ENCODE measurements at regions not wholly inside any gene's neighbourhood (a gene's known extent, or its start where the extent isn't known, plus 50 kb on each side); places are given as distances from the start of the nearest gene placed in this dataset.
A peak's percentile ranks its signal among the peaks of the same experiment; 100 is the strongest.

DNA sequence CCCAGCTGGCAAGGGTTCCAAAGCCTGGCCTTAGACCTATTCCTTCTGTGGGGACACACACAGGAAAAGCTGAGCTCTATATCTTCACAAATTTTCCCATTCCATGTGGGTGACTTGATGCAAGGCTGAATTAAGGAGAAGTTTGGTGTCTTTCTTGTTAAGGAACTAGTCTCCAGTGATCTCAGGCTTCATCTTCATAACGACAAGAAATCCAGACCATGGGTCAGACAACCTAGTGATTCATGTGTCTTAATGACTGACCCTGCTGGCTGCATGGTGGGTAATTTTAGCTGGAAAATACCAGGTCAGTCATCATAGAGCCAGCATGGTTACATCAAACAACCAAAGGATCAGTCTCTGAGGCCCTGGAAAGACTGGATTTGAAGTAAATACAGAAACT is 112.7 kb upstream of the SLC4A7 start:
- intact Hi-C loops (cut with DNase I): no loop called here
- no peak for ATAC-seq (ENCODE audit: poor library complexity)
- no peak for DNase-seq

GRCh38 chr3:27596334-27596841 is 112.2 kb upstream of the SLC4A7 start:
- intact Hi-C loops (cut with DNase I): no loop called here
- DNase-seq (no peak), ATAC-seq (ENCODE audit: poor library complexity) (peak; percentile 52)

DNA sequence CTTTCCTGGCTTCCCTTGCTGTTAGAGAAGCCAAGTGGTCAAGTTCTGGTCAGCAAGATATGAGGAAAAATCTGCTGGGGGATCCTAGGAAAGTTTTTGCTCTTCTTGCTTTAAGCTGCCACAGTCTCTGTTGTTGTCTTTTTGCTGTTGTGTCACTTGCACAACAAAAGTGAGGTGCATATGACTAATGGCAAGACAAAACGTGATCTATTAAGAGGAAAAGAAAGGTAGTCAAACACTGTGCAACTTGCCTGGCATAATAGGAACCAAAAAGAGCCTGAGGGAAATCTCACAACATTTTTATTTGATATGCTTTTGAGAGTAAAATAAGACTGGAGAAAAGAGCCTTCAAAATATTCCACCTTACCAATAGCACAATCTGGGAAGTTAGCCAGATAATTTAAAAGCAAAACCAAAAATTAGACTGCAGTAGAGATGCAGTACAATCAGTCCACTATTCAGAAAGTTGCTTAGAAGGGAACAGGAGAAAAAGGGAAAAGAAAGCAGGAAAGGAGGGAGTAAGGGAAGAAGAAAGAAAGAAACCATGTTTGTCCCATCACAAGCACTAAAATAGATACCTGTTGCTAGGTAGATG is 110.0 kb upstream of the SLC4A7 start:
- DNase-seq (no peak), ATAC-seq (ENCODE audit: poor library complexity) (no peak)
- intact Hi-C loops (cut with DNase I): no loop called here

DNA sequence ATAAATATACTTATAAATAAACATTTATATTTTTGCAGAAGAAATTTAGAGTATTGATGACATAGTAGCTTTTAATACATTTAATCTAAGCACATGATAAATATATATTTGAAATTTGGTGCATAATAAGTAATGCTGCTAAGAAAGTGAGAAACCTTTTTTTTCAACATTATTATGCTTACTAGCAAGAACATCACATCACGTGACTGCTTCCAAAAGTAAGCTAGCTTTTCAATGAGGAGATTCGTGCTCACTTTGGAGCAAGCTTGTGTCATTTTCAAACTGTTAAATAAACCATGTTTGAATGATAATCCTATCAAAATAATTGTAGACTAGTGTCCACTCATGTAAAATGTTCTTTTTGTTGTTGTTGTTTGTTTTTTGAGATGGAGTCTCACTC is 109.0 kb upstream of the SLC4A7 start:
- intact Hi-C loops (cut with DNase I): no loop called here
- ATAC-seq (ENCODE audit: poor library complexity) (no peak), DNase-seq (no peak)

DNA sequence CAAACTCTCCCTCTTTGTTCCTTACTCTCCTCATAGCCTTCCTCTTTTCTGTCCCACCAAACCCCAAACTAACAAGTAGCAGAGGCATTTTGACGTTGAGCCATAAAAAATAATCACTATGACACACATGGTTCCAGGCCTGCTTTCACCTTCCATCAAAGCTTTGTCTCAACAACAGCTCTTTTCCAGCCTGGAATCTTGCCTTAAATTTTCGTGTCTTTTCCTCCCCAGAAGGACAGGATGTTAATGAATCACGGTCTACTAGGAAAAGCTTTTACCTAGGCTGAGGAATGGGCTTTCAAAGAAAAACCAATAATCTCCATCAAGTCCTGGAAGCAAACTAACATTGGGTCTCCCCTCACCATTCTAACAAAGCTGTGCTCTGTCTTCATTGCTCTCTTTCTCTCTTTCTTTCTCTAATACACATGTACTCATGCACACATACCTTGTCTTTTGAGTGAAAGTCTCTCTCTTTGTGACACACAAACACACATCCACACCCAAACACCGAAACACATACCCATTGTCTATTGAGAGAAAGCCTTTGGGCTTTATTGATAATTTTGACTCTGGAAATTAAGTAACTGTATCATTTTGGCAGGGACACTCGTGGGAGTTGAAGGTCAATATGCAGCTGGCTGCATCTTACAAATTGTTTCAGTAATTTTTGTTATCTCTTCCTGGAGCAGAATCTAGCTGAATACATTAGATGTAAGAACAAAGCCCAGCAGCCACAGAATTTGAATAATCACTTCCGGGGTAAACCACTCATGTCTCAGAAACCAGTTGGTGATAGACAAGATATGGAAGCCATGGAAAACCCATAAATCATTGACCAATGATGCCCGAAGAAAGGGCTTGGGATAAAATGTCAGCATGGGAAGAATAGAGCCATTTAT is 107.4 kb upstream of the SLC4A7 start:
- no peak for ATAC-seq (ENCODE audit: poor library complexity)

DNA sequence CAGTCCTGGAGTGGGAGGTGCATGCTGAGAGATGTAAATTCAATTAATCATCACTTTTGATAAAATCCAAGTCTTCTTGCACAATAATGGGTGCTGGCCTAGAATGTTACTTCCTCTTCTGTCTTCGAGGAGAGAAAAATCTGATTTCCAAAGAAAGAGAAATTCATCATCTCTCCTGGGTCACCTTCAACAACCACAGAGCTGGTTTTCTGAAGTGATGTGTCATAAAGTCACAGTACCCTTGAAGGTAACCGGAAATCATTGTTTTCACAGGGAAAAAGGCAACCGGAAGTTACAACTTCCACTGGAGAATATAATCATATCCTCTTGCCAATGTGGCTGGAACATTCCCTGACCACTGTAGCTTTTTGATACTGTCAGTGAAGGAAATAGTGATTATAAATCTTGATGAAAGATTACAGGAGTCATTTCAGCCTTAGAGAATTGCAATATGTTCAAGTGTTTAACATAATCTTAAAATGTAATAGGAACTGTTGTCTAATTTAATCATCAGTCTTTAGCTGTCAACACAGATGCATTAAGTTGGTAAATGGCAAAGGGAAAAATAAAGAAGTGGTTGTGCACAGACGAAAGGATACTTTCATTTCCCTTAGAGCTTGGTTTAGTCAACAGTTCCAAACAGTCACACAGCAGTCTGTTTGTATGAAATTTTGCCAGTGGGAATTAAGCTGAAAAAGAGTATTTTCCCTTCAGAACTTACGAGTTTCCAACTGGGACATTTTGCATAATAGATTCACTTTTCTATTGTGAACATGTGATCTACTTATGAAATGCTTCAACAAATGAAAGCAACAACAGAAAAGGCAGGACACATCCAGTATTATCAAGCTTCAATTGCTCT is 106.5 kb upstream of the SLC4A7 start:
- intact Hi-C loops (cut with DNase I): no loop called here
- no peak for DNase-seq
- peak; percentile 85 for ATAC-seq (ENCODE audit: poor library complexity)

More for the DNA sequence above, 107.4 kb upstream of the SLC4A7 start:
- no peak for DNase-seq
- intact Hi-C loops (cut with DNase I): no loop called here

- ATAC-seq (ENCODE audit: poor library complexity): no peak
- intact Hi-C loops (cut with DNase I): no loop called here
Observed at GRCh38 chr3:27589795-27590194, 105.6 kb upstream of the SLC4A7 start.

DNA sequence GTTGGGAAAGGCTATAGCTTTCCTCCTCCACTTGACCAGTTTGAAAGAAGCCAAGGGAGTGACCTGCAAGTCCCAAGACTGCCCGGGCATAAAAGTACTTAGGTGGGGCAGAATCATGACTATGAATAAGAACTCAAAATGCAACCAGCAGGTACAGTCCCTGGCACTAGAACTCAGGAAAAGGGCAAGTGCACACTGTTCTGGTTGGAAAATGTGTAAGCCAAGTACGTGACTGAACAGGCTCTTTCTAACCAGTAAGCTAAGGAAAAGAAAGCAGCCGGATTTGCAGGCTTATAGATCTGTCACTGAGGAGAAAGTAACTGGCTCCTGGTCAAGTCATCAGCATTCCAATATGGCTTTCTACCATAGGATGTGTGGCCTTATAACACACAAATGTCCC is 101.2 kb upstream of the SLC4A7 start:
- no peak for DNase-seq
- intact Hi-C loops (cut with DNase I): no loop called here
- ATAC-seq (ENCODE audit: poor library complexity): no peak

More at GRCh38 chr3:27589795-27590194, 105.6 kb upstream of the SLC4A7 start:
- DNase-seq: no peak

GRCh38 chr3:27584874-27585273 is 100.7 kb upstream of the SLC4A7 start:
- DNase-seq (no peak), ATAC-seq (ENCODE audit: poor library complexity) (no peak)
- intact Hi-C loops (cut with DNase I): no loop called here

- ATAC-seq (ENCODE audit: poor library complexity) (no peak), DNase-seq (no peak)
- intact Hi-C loops (cut with DNase I): no loop called here
Observed at GRCh38 chr3:27581852-27582251, 97.7 kb upstream of the SLC4A7 start.

DNA sequence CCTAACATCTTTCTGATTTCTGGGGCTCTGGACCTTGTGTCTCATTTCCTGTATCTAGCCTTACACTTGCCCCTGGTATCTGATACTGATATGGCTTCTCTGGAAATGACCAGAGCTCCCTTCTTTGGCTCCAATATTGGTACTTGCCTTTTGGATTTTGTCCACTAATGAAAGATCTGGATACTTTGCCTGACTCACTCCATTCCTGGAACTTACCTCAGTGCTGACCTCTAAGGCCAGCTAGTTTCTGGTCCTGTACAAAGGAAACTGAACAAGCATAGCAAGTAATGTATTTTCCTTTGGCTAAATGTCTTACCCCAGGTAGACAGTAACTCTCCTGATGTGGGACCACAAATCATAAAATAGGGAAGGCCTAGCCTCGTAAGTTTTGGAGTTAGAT is 93.8 kb upstream of the SLC4A7 start:
- no peak for DNase-seq
- peak; percentile 40 for ATAC-seq (ENCODE audit: poor library complexity)
- intact Hi-C loops (cut with DNase I): no loop called here

GRCh38 chr3:27577504-27577903 is 93.3 kb upstream of the SLC4A7 start:
- ATAC-seq (ENCODE audit: poor library complexity) (peak; percentile 88), DNase-seq (no peak)
- intact Hi-C loops (cut with DNase I): no loop called here

DNA sequence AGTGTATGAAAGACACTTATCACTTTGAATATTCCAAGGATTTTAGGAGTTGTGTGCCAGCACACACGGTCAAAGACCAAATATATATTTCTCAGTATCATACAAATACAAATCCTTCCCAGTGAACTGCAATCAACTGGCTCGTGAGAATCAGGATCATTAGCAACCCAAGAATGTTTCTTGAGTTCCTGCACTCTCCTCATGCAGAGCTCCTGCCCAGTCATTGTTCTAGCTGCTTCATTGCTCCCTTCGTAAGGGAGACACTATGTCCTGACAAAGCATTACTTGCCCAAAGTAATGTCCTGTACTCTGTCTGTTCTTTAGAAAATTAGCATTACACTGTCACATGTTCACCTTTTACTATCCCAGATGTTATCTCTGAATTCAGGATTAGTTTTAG is 92.0 kb upstream of the SLC4A7 start:
- no peak for ATAC-seq (ENCODE audit: poor library complexity)
- no peak for DNase-seq
- intact Hi-C loops (cut with DNase I): no loop called here

DNA sequence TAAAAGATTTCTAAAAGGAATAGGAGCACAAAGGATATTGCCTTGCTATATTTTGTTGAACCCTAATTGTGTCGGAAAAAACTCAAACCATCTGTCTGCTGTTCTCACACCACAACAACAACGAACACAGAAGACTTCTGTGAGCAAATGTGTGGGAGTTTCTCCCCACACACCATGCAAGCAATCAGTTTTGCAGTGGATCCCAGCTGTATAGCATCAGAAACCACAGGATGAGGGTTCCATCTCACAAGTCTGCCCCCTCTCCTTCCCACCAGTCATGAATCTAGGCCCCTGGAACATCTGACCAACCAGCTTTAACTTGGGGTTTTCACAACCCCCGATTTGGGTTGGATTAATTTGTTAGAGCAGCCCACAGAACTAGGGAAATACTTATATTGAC is 91.3 kb upstream of the SLC4A7 start:
- intact Hi-C loops (cut with DNase I): no loop called here
- DNase-seq (no peak), ATAC-seq (ENCODE audit: poor library complexity) (no peak)

DNA sequence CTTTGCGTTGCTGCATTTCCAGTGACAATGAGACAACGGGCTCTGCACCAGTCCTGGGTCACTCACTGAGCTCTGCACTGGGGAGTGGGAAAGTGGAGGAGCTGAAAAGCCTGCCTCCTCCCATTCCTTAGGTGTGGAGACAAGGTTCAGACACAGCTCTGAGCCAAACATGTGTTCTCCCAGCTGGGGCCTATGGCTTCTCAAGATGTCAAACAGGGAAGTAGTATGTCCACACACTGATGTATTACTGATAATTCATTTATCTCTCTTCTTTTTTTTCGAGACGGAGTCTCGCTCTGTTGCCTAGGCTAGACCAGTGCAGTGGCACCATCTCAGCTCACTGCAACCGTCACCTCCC is 90.2 kb upstream of the SLC4A7 start:
- DNase-seq (no peak), ATAC-seq (ENCODE audit: poor library complexity) (no peak)
- intact Hi-C loops (cut with DNase I): no loop called here

- ATAC-seq (ENCODE audit: poor library complexity) (no peak), DNase-seq (no peak)
- intact Hi-C loops (cut with DNase I): no loop called here
Observed at GRCh38 chr3:27573780-27574437, 89.7 kb upstream of the SLC4A7 start.

DNA sequence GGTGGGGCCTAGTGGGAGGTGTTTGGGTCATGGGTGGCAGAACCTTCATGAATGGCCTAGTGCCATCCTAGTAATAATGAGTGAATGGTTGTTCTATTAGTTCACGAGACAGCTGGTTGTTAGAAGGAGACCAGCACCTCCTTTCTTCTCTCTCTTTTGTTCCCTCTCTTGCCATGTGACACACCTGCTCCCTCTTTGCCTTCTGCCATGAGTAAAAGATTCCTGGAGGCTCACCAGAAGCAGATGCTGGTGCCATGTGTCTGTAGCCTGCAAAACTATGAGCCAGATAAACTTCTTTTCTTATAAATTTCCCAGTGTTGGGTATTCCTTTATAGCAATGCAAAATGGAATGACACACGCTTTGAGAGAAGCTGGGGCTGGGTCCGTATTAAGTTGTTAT is 89.0 kb upstream of the SLC4A7 start:
- ATAC-seq (ENCODE audit: poor library complexity) (no peak), DNase-seq (no peak)
- intact Hi-C loops (cut with DNase I): no loop called here

- ATAC-seq (ENCODE audit: poor library complexity) (no peak), DNase-seq (no peak)
- intact Hi-C loops (cut with DNase I): no loop called here
Observed at GRCh38 chr3:27571345-27571744, 87.2 kb upstream of the SLC4A7 start.

All from Right ventricle myocardium superior (tissue), 1 donor.